ENCODE measurements at regions not wholly inside any gene's neighbourhood (a gene's known extent, or its start where the extent isn't known, plus 50 kb on each side); places are given as distances from the start of the nearest gene placed in this dataset.

DNA sequence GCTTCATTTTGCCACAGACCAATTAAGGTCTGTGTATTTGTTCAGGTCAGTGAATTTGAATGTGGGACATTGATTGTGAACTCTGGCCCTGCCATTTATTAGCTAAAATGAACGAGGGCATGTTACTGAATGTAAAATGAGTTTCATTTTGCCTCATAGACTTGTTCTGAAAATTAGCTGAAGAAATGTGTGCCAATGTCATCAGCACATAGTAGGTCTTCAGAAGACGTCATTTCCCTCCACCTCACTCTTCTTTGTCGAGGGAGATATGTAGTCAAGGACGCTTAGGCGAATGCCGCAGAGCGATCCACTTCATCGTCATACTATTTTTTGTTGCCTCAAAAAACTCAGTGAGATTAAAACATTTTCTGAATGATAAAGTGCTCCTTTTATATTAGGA lies 291.7 kb downstream of the SMOC2 start:
- TF ChIP-seq TAF1 (IDR thresholded peaks at IDR 0.05; ENCODE audit: borderline replicate concordance, low read depth, low read length): no peak
- TF ChIP-seq, protein P1, sequence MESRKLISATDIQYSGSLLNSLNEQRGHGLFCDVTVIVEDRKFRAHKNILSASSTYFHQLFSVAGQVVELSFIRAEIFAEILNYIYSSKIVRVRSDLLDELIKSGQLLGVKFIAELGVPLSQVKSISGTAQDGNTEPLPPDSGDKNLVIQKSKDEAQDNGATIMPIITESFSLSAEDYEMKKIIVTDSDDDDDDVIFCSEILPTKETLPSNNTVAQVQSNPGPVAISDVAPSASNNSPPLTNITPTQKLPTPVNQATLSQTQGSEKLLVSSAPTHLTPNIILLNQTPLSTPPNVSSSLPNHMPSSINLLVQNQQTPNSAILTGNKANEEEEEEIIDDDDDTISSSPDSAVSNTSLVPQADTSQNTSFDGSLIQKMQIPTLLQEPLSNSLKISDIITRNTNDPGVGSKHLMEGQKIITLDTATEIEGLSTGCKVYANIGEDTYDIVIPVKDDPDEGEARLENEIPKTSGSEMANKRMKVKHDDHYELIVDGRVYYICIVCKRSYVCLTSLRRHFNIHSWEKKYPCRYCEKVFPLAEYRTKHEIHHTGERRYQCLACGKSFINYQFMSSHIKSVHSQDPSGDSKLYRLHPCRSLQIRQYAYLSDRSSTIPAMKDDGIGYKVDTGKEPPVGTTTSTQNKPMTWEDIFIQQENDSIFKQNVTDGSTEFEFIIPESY (IDR thresholded peaks at IDR 0.05; ENCODE audit: borderline replicate concordance, low read depth): no peak
- TF ChIP-seq, protein P2, sequence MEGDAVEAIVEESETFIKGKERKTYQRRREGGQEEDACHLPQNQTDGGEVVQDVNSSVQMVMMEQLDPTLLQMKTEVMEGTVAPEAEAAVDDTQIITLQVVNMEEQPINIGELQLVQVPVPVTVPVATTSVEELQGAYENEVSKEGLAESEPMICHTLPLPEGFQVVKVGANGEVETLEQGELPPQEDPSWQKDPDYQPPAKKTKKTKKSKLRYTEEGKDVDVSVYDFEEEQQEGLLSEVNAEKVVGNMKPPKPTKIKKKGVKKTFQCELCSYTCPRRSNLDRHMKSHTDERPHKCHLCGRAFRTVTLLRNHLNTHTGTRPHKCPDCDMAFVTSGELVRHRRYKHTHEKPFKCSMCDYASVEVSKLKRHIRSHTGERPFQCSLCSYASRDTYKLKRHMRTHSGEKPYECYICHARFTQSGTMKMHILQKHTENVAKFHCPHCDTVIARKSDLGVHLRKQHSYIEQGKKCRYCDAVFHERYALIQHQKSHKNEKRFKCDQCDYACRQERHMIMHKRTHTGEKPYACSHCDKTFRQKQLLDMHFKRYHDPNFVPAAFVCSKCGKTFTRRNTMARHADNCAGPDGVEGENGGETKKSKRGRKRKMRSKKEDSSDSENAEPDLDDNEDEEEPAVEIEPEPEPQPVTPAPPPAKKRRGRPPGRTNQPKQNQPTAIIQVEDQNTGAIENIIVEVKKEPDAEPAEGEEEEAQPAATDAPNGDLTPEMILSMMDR (IDR thresholded peaks at IDR 0.05): no peak
- no peak for TF ChIP-seq EP300 (IDR thresholded peaks at IDR 0.05; ENCODE audit: borderline replicate concordance in 1 of 2, low read depth in 1 of 2, low read length in 1 of 2)
- no peak for TF ChIP-seq ELF1 (IDR thresholded peaks at IDR 0.05)
- TF ChIP-seq SMC3 (IDR thresholded peaks at IDR 0.05; ENCODE audit: low read depth, low read length): no peak
- TF ChIP-seq, protein P3, sequence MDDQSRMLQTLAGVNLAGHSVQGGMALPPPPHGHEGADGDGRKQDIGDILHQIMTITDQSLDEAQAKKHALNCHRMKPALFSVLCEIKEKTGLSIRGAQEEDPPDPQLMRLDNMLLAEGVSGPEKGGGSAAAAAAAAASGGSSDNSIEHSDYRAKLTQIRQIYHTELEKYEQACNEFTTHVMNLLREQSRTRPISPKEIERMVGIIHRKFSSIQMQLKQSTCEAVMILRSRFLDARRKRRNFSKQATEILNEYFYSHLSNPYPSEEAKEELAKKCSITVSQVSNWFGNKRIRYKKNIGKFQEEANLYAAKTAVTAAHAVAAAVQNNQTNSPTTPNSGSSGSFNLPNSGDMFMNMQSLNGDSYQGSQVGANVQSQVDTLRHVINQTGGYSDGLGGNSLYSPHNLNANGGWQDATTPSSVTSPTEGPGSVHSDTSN (IDR thresholded peaks at IDR 0.05): no peak
- no peak for TF ChIP-seq EZH2phosphoT487 (IDR thresholded peaks at IDR 0.05; ENCODE audit: borderline replicate concordance, low read depth)
- no peak for TF ChIP-seq YY1 (IDR thresholded peaks at IDR 0.05; ENCODE audit: low read depth)
- no peak for TF ChIP-seq POLR2AphosphoS5 (IDR thresholded peaks at IDR 0.05; ENCODE audit: low read depth, low read length)
- TF ChIP-seq, protein P4, sequence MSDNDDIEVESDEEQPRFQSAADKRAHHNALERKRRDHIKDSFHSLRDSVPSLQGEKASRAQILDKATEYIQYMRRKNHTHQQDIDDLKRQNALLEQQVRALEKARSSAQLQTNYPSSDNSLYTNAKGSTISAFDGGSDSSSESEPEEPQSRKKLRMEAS (IDR thresholded peaks at IDR 0.05; ENCODE audit: low read depth): no peak
- no peak for TF ChIP-seq JUND (IDR thresholded peaks at IDR 0.05)
